NCI-H1105 treated with DMSO at 0.1 percent for 48 hours (cell line): ENCODE measurements at regions not wholly inside any gene's neighbourhood (a gene's known extent, or its start where the extent isn't known, plus 50 kb on each side); places are given as distances from the start of the nearest gene placed in this dataset.
A peak's percentile ranks its signal among the peaks of the same experiment; 100 is the strongest.

ENCODE experiments used
- DNase-seq: peaks from one replicate; lab custom pipeline; 2025; lab: John Stamatoyannopoulos, UW

GRCh38 chr15:23514484-23514883 lies 51.0 kb upstream of the MKRN3 start:
- DNase-seq, result no peak

- no peak for DNase-seq
Observed at GRCh38 chr15:23506762-23507161, 58.7 kb upstream of the MKRN3 start.

- DNase-seq, result peak; percentile 91
Observed at GRCh38 chr15:23503980-23504379, 56.9 kb upstream of the GOLGA6L2 start.

GRCh38 chr15:23503576-23503975 lies 56.5 kb upstream of the GOLGA6L2 start:
- no peak for DNase-seq

GRCh38 chr15:23497710-23498111 lies 50.7 kb upstream of the GOLGA6L2 start:
- peak; percentile 36 for DNase-seq
